B cell (primary cell): ENCODE measurements at regions not wholly inside any gene's neighbourhood (a gene's known extent, or its start where the extent isn't known, plus 50 kb on each side); places are given as distances from the start of the nearest gene placed in this dataset.

ENCODE experiments used
- CTCF ChIP-seq: fragments of 200-600 bp; IDR thresholded peaks from one replicate; pipeline ENCODE4 v1.8.0; 2022; ENCODE audit warnings: antibody characterized with exemption, mild to moderate bottlenecking
- EZH2 ChIP-seq: IDR thresholded peaks from 2 replicates; pipeline ENCODE4 v1.6.1; 2012; ENCODE audit warnings: borderline replicate concordance, low read depth, mild to moderate bottlenecking, moderate library complexity, low read length; ENCODE audit not compliant: insufficient read depth, poor library complexity, severe bottlenecking

DNA sequence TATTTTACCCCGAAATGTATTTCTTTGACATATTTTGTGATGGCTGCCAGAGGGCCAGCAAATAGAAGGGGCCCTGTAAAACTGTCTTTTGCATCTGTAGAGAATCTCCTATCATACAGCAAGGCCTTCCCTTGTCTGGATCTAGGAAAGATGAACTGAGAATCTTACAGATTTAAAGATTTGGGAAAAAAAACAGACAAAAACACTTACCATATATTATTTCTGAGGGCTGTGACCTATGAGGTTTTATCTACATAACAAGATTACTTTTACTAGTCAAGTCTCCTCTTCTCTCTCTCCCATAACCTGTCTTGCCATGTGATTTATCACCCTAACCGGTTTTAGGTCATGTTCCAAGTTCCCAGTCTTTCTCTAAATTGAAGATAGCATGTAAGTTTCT, 599.2 kb upstream of the CDH6 start:
- no peak for TF ChIP-seq CTCF
- TF ChIP-seq EZH2, result no peak
